ENCODE measurements at regions not wholly inside any gene's neighbourhood (a gene's known extent, or its start where the extent isn't known, plus 50 kb on each side); places are given as distances from the start of the nearest gene placed in this dataset.

- no peak for TF ChIP-seq RXRA (IDR thresholded peaks at IDR 0.05)
- no peak for TF ChIP-seq NR2F2 (IDR thresholded peaks at IDR 0.05)
- TF ChIP-seq CTCF (IDR thresholded peaks at IDR 0.05; ENCODE audit: low read depth, low read length, missing input control) = no peak
- TF ChIP-seq FOXA1 (IDR thresholded peaks at IDR 0.05) = no peak
- TF ChIP-seq ATF3 (IDR thresholded peaks at IDR 0.05) = no peak
- TF ChIP-seq TAF1 (conservative IDR thresholded peaks at IDR 0.05) = no peak
Measured at GRCh38 chr18:24669015-24669414, 208.6 kb downstream of the HRH4 start (continued).

DNA sequence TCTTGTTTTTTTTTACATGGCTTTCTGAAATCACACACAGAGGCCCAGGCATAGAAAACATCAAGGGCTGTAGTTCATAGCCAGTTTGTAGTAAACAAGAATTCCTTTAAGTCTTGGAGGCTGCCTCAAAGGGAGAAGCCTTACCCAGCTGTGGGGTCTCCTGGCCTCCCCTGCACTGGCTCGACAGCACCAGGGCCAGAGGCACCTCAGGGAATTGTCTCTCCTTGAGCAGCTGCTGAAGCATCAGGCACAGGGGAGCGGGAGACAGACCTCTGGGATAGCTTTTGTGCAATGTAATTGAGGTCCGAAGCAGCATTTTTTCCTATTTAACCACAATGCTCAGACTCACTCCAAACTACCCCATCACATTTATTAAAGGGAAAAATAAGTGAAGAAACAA, 209.1 kb downstream of the HRH4 start:
- Histone ChIP-seq H3K4me1 (ENCODE audit: control insufficient read depth in 4 of 4, insufficient read depth in 4 of 4, low read length in 3 of 4) (no peaks in the 10 kb centered on the region), H3K27me3 (ENCODE audit: control insufficient read depth in 4 of 4, insufficient read depth in 4 of 4, low read length in 3 of 4) (no peaks in the 10 kb centered on the region), H3K27ac (ENCODE audit: low read depth in 1 of 2, low read length in 2 of 2) (no peak overlapping the region), H3K4me3 (ENCODE audit: low read depth in 1 of 3, low read length in 3 of 3) (no peak overlapping the region), H3K36me3 (ENCODE audit: control insufficient read depth in 4 of 4, insufficient read depth in 3 of 4, low read depth in 1 of 4, low read length in 3 of 4) (no peaks in the 10 kb centered on the region), H3K9ac (ENCODE audit: low read depth in 1 of 2, low read length in 2 of 2) (no peak overlapping the region), H3K9me3 (ENCODE audit: control insufficient read depth in 4 of 4, low read length in 3 of 4) (no peaks in the 10 kb centered on the region)
- TF ChIP-seq JUND (IDR thresholded peaks at IDR 0.05) (no peak), SP1 (IDR thresholded peaks at IDR 0.05) (no peak)
- TF ChIP-seq, protein P1, sequence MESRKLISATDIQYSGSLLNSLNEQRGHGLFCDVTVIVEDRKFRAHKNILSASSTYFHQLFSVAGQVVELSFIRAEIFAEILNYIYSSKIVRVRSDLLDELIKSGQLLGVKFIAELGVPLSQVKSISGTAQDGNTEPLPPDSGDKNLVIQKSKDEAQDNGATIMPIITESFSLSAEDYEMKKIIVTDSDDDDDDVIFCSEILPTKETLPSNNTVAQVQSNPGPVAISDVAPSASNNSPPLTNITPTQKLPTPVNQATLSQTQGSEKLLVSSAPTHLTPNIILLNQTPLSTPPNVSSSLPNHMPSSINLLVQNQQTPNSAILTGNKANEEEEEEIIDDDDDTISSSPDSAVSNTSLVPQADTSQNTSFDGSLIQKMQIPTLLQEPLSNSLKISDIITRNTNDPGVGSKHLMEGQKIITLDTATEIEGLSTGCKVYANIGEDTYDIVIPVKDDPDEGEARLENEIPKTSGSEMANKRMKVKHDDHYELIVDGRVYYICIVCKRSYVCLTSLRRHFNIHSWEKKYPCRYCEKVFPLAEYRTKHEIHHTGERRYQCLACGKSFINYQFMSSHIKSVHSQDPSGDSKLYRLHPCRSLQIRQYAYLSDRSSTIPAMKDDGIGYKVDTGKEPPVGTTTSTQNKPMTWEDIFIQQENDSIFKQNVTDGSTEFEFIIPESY (IDR thresholded peaks at IDR 0.05) = no peak
- no peak for DNase-seq (ENCODE audit: low spot score)
- WGBS = 55% methylated on average over 3 of the region's 3 CpGs

DNA sequence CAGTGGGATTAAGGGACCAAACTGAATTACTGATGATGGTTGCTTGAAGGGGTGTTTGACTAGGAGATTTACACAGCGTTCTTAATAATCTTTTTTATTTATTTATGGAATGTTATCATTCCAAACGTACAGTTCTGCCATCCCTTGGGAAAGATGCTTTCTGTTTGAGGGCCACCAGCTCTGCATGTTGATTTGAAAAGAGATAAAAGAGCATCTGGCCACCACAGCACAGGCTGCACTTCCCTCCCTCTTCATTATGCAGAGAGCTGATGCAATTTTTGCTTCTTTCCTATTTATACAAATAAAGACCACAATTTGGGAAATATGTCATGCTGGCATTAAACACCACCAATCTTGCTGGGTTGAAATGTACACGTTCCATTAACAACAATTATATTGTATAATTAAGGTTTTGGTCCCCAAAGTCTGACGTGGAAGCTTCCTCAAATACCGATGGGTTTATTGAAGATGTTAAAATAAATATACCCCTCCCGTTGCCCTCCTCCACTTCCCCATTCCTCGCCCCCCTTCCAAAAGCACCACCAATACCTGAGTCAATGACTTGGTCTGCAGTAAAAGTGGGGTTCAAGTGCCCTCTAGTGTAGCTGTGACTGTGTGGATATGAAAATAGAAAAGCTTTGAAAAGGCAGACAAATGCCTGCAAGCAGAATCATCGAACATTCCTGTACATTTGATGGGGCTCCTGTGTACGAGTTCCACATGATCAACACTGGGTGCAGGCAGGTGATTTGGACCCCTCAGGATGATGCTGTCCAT, 211.9 kb downstream of the HRH4 start:
- Histone ChIP-seq H3K9ac (ENCODE audit: low read depth in 1 of 2, low read length in 2 of 2) (no peak overlapping the region), H3K27me3 (ENCODE audit: control insufficient read depth in 4 of 4, insufficient read depth in 4 of 4, low read length in 3 of 4) (no peaks in the 10 kb centered on the region), H3K27ac (ENCODE audit: low read depth in 1 of 2, low read length in 2 of 2) (no peak overlapping the region), H3K36me3 (ENCODE audit: control insufficient read depth in 4 of 4, insufficient read depth in 3 of 4, low read depth in 1 of 4, low read length in 3 of 4) (no peaks in the 10 kb centered on the region), H3K4me1 (ENCODE audit: control insufficient read depth in 4 of 4, insufficient read depth in 4 of 4, low read length in 3 of 4) (no peaks in the 10 kb centered on the region), H3K9me3 (ENCODE audit: control insufficient read depth in 4 of 4, low read length in 3 of 4) (no peaks in the 10 kb centered on the region), H3K4me3 (ENCODE audit: low read depth in 1 of 3, low read length in 3 of 3) (no peak overlapping the region)
- DNase-seq (ENCODE audit: low spot score) = no peak
- 45% methylated on average over 9 of the region's 9 CpGs for WGBS
- TF ChIP-seq, protein P2, sequence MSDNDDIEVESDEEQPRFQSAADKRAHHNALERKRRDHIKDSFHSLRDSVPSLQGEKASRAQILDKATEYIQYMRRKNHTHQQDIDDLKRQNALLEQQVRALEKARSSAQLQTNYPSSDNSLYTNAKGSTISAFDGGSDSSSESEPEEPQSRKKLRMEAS (IDR thresholded peaks at IDR 0.05) = no peak
- TF ChIP-seq ATF3 (IDR thresholded peaks at IDR 0.05) (no peak), EGR1 (IDR thresholded peaks at IDR 0.05; ENCODE audit: low read depth in 2 of 2) (no peak), HNF4A (conservative IDR thresholded peaks at IDR 0.05) (no peak), JUND (IDR thresholded peaks at IDR 0.05) (no peak), NR2F2 (IDR thresholded peaks at IDR 0.05) (no peak), CTCF (IDR thresholded peaks at IDR 0.05; ENCODE audit: low read depth, low read length, missing input control) (no peak), FOXA1 (IDR thresholded peaks at IDR 0.05) (no peak)

Measured in liver (tissue), 8 donors.